ENCODE measurements at regions not wholly inside any gene's neighbourhood (a gene's known extent, or its start where the extent isn't known, plus 50 kb on each side); places are given as distances from the start of the nearest gene placed in this dataset.

- WGBS = 98% methylated on average over 2 of the region's 2 CpGs
- Histone ChIP-seq H3K9me3 (ENCODE audit: insufficient read depth, low read depth, low read length) (no peaks in the 10 kb centered on the region), H3K4me1 (ENCODE audit: insufficient read depth, low read length) (no peaks in the 10 kb centered on the region), H3K27me3 (ENCODE audit: insufficient read depth, low read length) (no peaks in the 10 kb centered on the region), H3K36me3 (ENCODE audit: insufficient read depth, low read length) (no peaks in the 10 kb centered on the region), H3K27ac (ENCODE audit: low read depth, low read length) (no peak overlapping the region), H3K9ac (ENCODE audit: low read depth, low read length) (no peak overlapping the region), H3K4me3 (ENCODE audit: low read length) (no peak overlapping the region)
Measured at GRCh38 chr10:129094861-129095260, 372.2 kb upstream of the MGMT start.

- WGBS = 96% methylated on average over 5 of the region's 7 CpGs
- Histone ChIP-seq H3K4me3 (ENCODE audit: low read length) (no peak overlapping the region), H3K36me3 (ENCODE audit: insufficient read depth, low read length) (no peaks in the 10 kb centered on the region), H3K27me3 (ENCODE audit: insufficient read depth, low read length) (no peaks in the 10 kb centered on the region), H3K27ac (ENCODE audit: low read depth, low read length) (no peak overlapping the region), H3K4me1 (ENCODE audit: insufficient read depth, low read length) (no peaks in the 10 kb centered on the region), H3K9me3 (ENCODE audit: insufficient read depth, low read depth, low read length) (no peaks in the 10 kb centered on the region), H3K9ac (ENCODE audit: low read depth, low read length) (no peak overlapping the region)
Measured at GRCh38 chr10:129095680-129096064, 371.4 kb upstream of the MGMT start.

- no peaks in the 10 kb centered on the region for H3K36me3 ChIP-seq (ENCODE audit: insufficient read depth, low read length)
- no peaks in the 10 kb centered on the region for H3K27me3 ChIP-seq (ENCODE audit: insufficient read depth, low read length)
- no peaks in the 10 kb centered on the region for H3K9me3 ChIP-seq (ENCODE audit: insufficient read depth, low read depth, low read length)
- no peaks in the 10 kb centered on the region for H3K4me1 ChIP-seq (ENCODE audit: insufficient read depth, low read length)
- no peak overlapping the region for H3K27ac ChIP-seq (ENCODE audit: low read depth, low read length)
- no peak overlapping the region for H3K4me3 ChIP-seq (ENCODE audit: low read length)
- H3K9ac ChIP-seq (ENCODE audit: low read depth, low read length) = no peak overlapping the region
- 93% methylated on average over 12 of the region's 12 CpGs for WGBS
Measured at GRCh38 chr10:129096065-129096984, 370.7 kb upstream of the MGMT start.

- Histone ChIP-seq H3K36me3 (ENCODE audit: insufficient read depth, low read length) (no peaks in the 10 kb centered on the region), H3K9me3 (ENCODE audit: insufficient read depth, low read depth, low read length) (no peaks in the 10 kb centered on the region), H3K27me3 (ENCODE audit: insufficient read depth, low read length) (no peaks in the 10 kb centered on the region), H3K27ac (ENCODE audit: low read depth, low read length) (no peak overlapping the region), H3K4me3 (ENCODE audit: low read length) (no peak overlapping the region), H3K9ac (ENCODE audit: low read depth, low read length) (no peak overlapping the region), H3K4me1 (ENCODE audit: insufficient read depth, low read length) (no peaks in the 10 kb centered on the region)
- 97% methylated on average over 6 of the region's 6 CpGs for WGBS
Measured at GRCh38 chr10:129097776-129098330, 369.2 kb upstream of the MGMT start.

GRCh38 chr10:129098517-129098916 lies 368.5 kb upstream of the MGMT start:
- Histone ChIP-seq H3K27me3 (ENCODE audit: insufficient read depth, low read length) (no peaks in the 10 kb centered on the region), H3K9ac (ENCODE audit: low read depth, low read length) (no peak overlapping the region), H3K9me3 (ENCODE audit: insufficient read depth, low read depth, low read length) (no peaks in the 10 kb centered on the region), H3K4me1 (ENCODE audit: insufficient read depth, low read length) (no peaks in the 10 kb centered on the region), H3K27ac (ENCODE audit: low read depth, low read length) (no peak overlapping the region), H3K4me3 (ENCODE audit: low read length) (no peak overlapping the region), H3K36me3 (ENCODE audit: insufficient read depth, low read length) (no peaks in the 10 kb centered on the region)
- WGBS = 93% methylated on average over 5 of the region's 5 CpGs

GRCh38 chr10:129099486-129099885 lies 367.6 kb upstream of the MGMT start:
- H3K27ac ChIP-seq (ENCODE audit: low read depth, low read length) = no peak overlapping the region
- H3K9ac ChIP-seq (ENCODE audit: low read depth, low read length) = no peak overlapping the region
- H3K4me3 ChIP-seq (ENCODE audit: low read length) = no peak overlapping the region
- no peaks in the 10 kb centered on the region for H3K36me3 ChIP-seq (ENCODE audit: insufficient read depth, low read length)
- 96% methylated on average over 3 of the region's 5 CpGs for WGBS
- H3K4me1 ChIP-seq (ENCODE audit: insufficient read depth, low read length) = no peaks in the 10 kb centered on the region
- no peaks in the 10 kb centered on the region for H3K9me3 ChIP-seq (ENCODE audit: insufficient read depth, low read depth, low read length)
- H3K27me3 ChIP-seq (ENCODE audit: insufficient read depth, low read length) = no peaks in the 10 kb centered on the region

- no peak overlapping the region for H3K27ac ChIP-seq (ENCODE audit: low read depth, low read length)
- no peak overlapping the region for H3K9ac ChIP-seq (ENCODE audit: low read depth, low read length)
- no peaks in the 10 kb centered on the region for H3K36me3 ChIP-seq (ENCODE audit: insufficient read depth, low read length)
- no peaks in the 10 kb centered on the region for H3K4me1 ChIP-seq (ENCODE audit: insufficient read depth, low read length)
- WGBS = 95% methylated on average over 7 of the region's 7 CpGs
- no peak overlapping the region for H3K4me3 ChIP-seq (ENCODE audit: low read length)
- H3K27me3 ChIP-seq (ENCODE audit: insufficient read depth, low read length) = no peaks in the 10 kb centered on the region
- H3K9me3 ChIP-seq (ENCODE audit: insufficient read depth, low read depth, low read length) = no peaks in the 10 kb centered on the region
Measured at GRCh38 chr10:129099992-129100391, 367.0 kb upstream of the MGMT start.

GRCh38 chr10:129101232-129101980 lies 365.6 kb upstream of the MGMT start:
- H3K27ac ChIP-seq (ENCODE audit: low read depth, low read length) = no peak overlapping the region
- WGBS = 93% methylated on average over 10 of the region's 10 CpGs

GRCh38 chr10:129102906-129103693 lies 363.9 kb upstream of the MGMT start:
- H3K27ac ChIP-seq (ENCODE audit: low read depth, low read length) = no peak overlapping the region
- no peaks in the 10 kb centered on the region for H3K4me1 ChIP-seq (ENCODE audit: insufficient read depth, low read length)
- WGBS = 90% methylated on average over 7 of the region's 7 CpGs
- no peak overlapping the region for H3K9ac ChIP-seq (ENCODE audit: low read depth, low read length)
- H3K36me3 ChIP-seq (ENCODE audit: insufficient read depth, low read length) = no peaks in the 10 kb centered on the region
- H3K4me3 ChIP-seq (ENCODE audit: low read length) = no peak overlapping the region
- H3K9me3 ChIP-seq (ENCODE audit: insufficient read depth, low read depth, low read length) = no peaks in the 10 kb centered on the region
- no peaks in the 10 kb centered on the region for H3K27me3 ChIP-seq (ENCODE audit: insufficient read depth, low read length)

More at GRCh38 chr10:129101232-129101980, 365.6 kb upstream of the MGMT start:
- H3K4me1 ChIP-seq (ENCODE audit: insufficient read depth, low read length) = no peaks in the 10 kb centered on the region
- H3K27me3 ChIP-seq (ENCODE audit: insufficient read depth, low read length) = no peaks in the 10 kb centered on the region
- no peak overlapping the region for H3K9ac ChIP-seq (ENCODE audit: low read depth, low read length)
- no peaks in the 10 kb centered on the region for H3K36me3 ChIP-seq (ENCODE audit: insufficient read depth, low read length)
- no peaks in the 10 kb centered on the region for H3K9me3 ChIP-seq (ENCODE audit: insufficient read depth, low read depth, low read length)
- no peak overlapping the region for H3K4me3 ChIP-seq (ENCODE audit: low read length)

- Histone ChIP-seq H3K9me3 (ENCODE audit: insufficient read depth, low read depth, low read length) (no peaks in the 10 kb centered on the region), H3K4me3 (ENCODE audit: low read length) (no peak overlapping the region), H3K27ac (ENCODE audit: low read depth, low read length) (no peak overlapping the region), H3K36me3 (ENCODE audit: insufficient read depth, low read length) (no peaks in the 10 kb centered on the region), H3K27me3 (ENCODE audit: insufficient read depth, low read length) (no peaks in the 10 kb centered on the region), H3K9ac (ENCODE audit: low read depth, low read length) (no peak overlapping the region), H3K4me1 (ENCODE audit: insufficient read depth, low read length) (no peaks in the 10 kb centered on the region)
- 86% methylated on average over 9 of the region's 9 CpGs for WGBS
Measured at GRCh38 chr10:129104266-129105045, 362.6 kb upstream of the MGMT start.
